OCI-LY3 (cell line): ENCODE measurements at regions not wholly inside any gene's neighbourhood (a gene's known extent, or its start where the extent isn't known, plus 50 kb on each side); places are given as distances from the start of the nearest gene placed in this dataset.

ENCODE experiments used
- H2AFZ ChIP-seq: fragments of 200-600, 300-600 bp; shearing (Covaris generic); 2 replicates; pipeline ENCODE4 v1.6.0; 2014; ENCODE audit warnings: antibody characterized with exemption, low read depth, low read length
- H3K27ac ChIP-seq: fragments of 200-600, 300-600 bp; sonication (generic); 2 replicates; pipeline ENCODE4 v1.5.1; 2014; ENCODE audit warnings: mild to moderate bottlenecking, low read length, moderate library complexity, mixed read lengths
- H3K27me3 ChIP-seq: fragments of 200-600, 300-600 bp; sonication (generic); 2 replicates; pipeline ENCODE4 v1.6.1; 2014; ENCODE audit warnings: low read depth, low read length, mixed read lengths
- H3K36me3 ChIP-seq: fragments of 200-600, 300-600 bp; sonication (generic); replicated peaks from 2 replicates; pipeline ENCODE3; 2014; ENCODE audit warnings: low read depth, low read length, mixed read lengths
- H3K4me1 ChIP-seq: fragments of 300-600, 200-600 bp; sonication (generic); 2 replicates; pipeline ENCODE4 v1.6.1; 2014; ENCODE audit warnings: low read length, mixed read lengths
- H3K4me2 ChIP-seq: fragments of 200-600, 300-600 bp; sonication (generic); 2 replicates; pipeline ENCODE4 v1.6.1; 2014; ENCODE audit warnings: low read length, mixed read lengths
- H3K4me3 ChIP-seq: fragments of 300-600, 200-600 bp; sonication (generic); 2 replicates; pipeline ENCODE4 v1.5.1; 2014; ENCODE audit warnings: antibody characterized with exemption, mild to moderate bottlenecking, low read length, moderate library complexity
- H3K79me2 ChIP-seq: fragments of 300-600, 200-600 bp; shearing (Covaris generic); 2 replicates; pipeline ENCODE4 v1.6.1; 2014; ENCODE audit warnings: mild to moderate bottlenecking, low read length, mixed read lengths
- H3K9ac ChIP-seq: fragments of 300-600, 200-600 bp; shearing (Covaris generic); 2 replicates; pipeline ENCODE4 v1.6.0; 2014; ENCODE audit warnings: mild to moderate bottlenecking, low read length, moderate library complexity
- H3K9me3 ChIP-seq: fragments of 200-600, 300-600 bp; shearing (Covaris generic); 2 replicates; pipeline ENCODE4 v1.6.1; 2014; ENCODE audit warnings: low read length, mixed read lengths; ENCODE audit not compliant: insufficient read depth
- H4K20me1 ChIP-seq: fragments of 200-600, 300-600 bp; sonication (generic); 2 replicates; pipeline ENCODE4 v1.6.1; 2016; ENCODE audit warnings: low read length, mixed read lengths; ENCODE audit not compliant: insufficient read depth
- EZH2phosphoT487 ChIP-seq: fragments of 200-600 bp; shearing (Covaris generic); IDR thresholded peaks from 2 replicates; pipeline ENCODE4 v1.6.1; 2018; ENCODE audit warnings: antibody characterized with exemption, mixed run types, low read depth
- TF ChIP-seq, protein P1 (sequence below): fragments of 200-600, 300-600 bp; sonication (generic); IDR thresholded peaks from 2 replicates; pipeline ENCODE4 v1.5.1; 2014; ENCODE audit warnings: antibody characterized with exemption, low read length, low read depth

DNA sequence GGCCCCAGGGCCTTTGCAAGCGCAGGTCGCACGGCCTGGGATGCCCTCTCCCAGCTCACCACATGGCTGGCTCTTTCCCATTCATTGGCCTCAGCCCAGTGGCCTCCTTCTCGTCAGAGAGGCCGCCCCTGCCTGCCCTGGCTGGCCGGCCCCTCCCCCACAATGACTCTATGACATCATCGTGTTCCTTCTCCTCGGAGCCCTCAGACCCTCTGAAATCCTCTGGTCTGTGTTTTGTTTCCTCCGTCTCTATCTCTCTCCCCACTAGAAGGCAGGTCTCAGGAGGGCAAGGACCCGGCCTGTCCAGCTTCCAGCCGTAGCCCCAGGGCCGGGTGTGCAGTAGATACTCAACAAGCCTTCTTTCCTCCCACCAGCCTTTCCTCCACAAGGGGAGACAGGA, 164.8 kb upstream of the FOXF1 start:
- no peak for TF ChIP-seq EZH2phosphoT487
- TF ChIP-seq, protein P1, sequence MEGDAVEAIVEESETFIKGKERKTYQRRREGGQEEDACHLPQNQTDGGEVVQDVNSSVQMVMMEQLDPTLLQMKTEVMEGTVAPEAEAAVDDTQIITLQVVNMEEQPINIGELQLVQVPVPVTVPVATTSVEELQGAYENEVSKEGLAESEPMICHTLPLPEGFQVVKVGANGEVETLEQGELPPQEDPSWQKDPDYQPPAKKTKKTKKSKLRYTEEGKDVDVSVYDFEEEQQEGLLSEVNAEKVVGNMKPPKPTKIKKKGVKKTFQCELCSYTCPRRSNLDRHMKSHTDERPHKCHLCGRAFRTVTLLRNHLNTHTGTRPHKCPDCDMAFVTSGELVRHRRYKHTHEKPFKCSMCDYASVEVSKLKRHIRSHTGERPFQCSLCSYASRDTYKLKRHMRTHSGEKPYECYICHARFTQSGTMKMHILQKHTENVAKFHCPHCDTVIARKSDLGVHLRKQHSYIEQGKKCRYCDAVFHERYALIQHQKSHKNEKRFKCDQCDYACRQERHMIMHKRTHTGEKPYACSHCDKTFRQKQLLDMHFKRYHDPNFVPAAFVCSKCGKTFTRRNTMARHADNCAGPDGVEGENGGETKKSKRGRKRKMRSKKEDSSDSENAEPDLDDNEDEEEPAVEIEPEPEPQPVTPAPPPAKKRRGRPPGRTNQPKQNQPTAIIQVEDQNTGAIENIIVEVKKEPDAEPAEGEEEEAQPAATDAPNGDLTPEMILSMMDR: no peak
- peaks cover 11% of the 10 kb centered on the region for H3K27me3 ChIP-seq
- H4K20me1 ChIP-seq: no peaks in the 10 kb centered on the region

DNA sequence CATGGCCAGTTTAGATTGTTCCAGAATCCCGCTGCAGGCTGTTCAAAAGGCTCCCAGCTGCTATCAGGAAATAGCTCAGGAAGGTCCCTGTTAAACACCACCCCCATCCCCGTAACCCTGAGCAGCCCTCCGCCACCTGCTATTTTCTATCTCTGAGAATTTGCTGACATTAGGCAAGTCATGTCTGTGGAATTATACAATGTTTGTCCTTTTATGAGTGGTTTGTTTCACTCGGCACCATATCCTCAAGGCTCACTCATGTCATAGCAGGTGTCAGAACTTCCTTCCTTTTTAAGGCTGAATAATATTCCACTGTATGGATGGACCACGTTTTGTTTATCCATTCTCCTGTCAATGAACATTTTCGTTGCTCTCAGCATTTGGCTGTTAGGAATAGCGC, 164.3 kb upstream of the FOXF1 start:
- H3K4me1 ChIP-seq: no peaks in the 10 kb centered on the region
- no peaks in the 10 kb centered on the region for H3K36me3 ChIP-seq
- H3K9me3 ChIP-seq: no peaks in the 10 kb centered on the region
- no peak overlapping the region for H3K4me2 ChIP-seq
- no peak overlapping the region for H3K27ac ChIP-seq
- H4K20me1 ChIP-seq: no peaks in the 10 kb centered on the region
- no peaks in the 10 kb centered on the region for H3K79me2 ChIP-seq
- no peak overlapping the region for H3K4me3 ChIP-seq
- H3K27me3 ChIP-seq: peaks cover 15% of the 10 kb centered on the region
- TF ChIP-seq EZH2phosphoT487: no peak
- TF ChIP-seq, protein P1: no peak
- no peak overlapping the region for H3K9ac ChIP-seq
- H2AFZ ChIP-seq: no peak overlapping the region

More for the DNA sequence above, 164.8 kb upstream of the FOXF1 start:
- no peak overlapping the region for H3K27ac ChIP-seq
- H3K36me3 ChIP-seq: no peaks in the 10 kb centered on the region
- H3K4me2 ChIP-seq: no peak overlapping the region
- no peak overlapping the region for H3K4me3 ChIP-seq
- no peak overlapping the region for H3K9ac ChIP-seq
- H3K79me2 ChIP-seq: no peaks in the 10 kb centered on the region
- no peak overlapping the region for H2AFZ ChIP-seq
- H3K4me1 ChIP-seq: no peaks in the 10 kb centered on the region
- H3K9me3 ChIP-seq: no peaks in the 10 kb centered on the region

DNA sequence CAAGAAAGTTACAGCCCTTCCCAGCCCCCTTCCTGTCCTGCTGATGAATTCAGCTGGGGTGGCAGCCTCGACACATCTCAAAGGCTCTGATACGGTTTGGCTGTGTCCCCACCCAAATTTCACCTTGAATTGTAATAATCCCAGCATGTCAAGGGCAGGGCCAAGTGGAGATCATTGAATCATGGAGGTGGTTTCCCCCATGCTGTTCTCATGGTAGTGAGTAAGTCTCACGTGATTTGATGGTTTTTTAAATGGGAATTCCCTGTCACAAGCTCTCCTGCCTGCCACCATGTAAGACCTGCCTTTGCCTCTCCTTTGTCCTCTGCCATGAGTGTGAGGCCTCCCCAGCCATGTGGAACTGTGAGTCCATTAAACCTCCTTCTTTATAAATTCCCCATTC, 163.2 kb upstream of the FOXF1 start:
- no peaks in the 10 kb centered on the region for H4K20me1 ChIP-seq
- no peaks in the 10 kb centered on the region for H3K79me2 ChIP-seq
- no peaks in the 10 kb centered on the region for H3K4me1 ChIP-seq
- H3K27me3 ChIP-seq: peaks cover 12% of the 10 kb centered on the region
- no peak for TF ChIP-seq EZH2phosphoT487
- TF ChIP-seq, protein P1: no peak
- no peaks in the 10 kb centered on the region for H3K36me3 ChIP-seq
- no peaks in the 10 kb centered on the region for H3K9me3 ChIP-seq
- no peak overlapping the region for H2AFZ ChIP-seq
- H3K9ac ChIP-seq: no peak overlapping the region
- H3K4me2 ChIP-seq: no peak overlapping the region
- H3K27ac ChIP-seq: no peak overlapping the region
- H3K4me3 ChIP-seq: no peak overlapping the region

DNA sequence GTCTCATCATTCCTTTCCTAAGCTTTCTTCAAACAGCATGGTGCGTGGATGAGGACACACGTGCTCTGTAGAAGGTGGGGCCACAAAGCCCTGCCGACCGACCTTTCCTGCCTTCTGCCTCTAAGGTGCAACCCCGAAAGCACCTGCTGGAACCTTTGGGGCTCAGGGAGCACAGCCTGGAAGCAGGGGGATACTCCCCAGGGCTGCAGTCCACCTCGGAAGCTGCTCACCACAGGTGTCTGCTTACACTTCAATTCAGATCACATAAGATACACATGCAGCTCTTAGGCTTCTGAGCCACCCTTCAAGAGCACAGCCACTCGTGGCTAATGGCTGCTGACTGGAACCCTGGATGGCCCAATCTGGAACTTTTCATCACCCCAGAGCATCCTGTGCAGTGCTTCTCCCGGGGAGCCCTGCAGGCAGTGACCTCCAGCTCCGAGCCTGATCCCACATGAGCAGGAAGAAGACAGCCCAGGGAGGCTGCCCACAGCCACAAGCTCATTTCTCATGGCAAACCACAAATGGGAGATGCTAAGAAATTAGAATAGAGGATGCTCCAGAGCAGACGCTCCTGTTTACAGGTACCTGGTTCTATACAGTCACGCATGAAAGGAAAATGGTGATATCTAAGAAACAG, 162.3 kb upstream of the FOXF1 start:
- H3K9ac ChIP-seq: no peak overlapping the region
- no peak overlapping the region for H3K27ac ChIP-seq
- H3K4me1 ChIP-seq: no peaks in the 10 kb centered on the region
- H2AFZ ChIP-seq: no peak overlapping the region
- no peaks in the 10 kb centered on the region for H3K9me3 ChIP-seq
- no peaks in the 10 kb centered on the region for H4K20me1 ChIP-seq
- H3K4me3 ChIP-seq: no peak overlapping the region
- no peak overlapping the region for H3K4me2 ChIP-seq
- H3K79me2 ChIP-seq: no peaks in the 10 kb centered on the region
- no peaks in the 10 kb centered on the region for H3K36me3 ChIP-seq
- peaks cover 5% of the 10 kb centered on the region for H3K27me3 ChIP-seq
- no peak for TF ChIP-seq EZH2phosphoT487
- TF ChIP-seq, protein P1: no peak
